Subcutaneous abdominal adipose tissue (tissue), 5 donors: ENCODE measurements at regions not wholly inside any gene's neighbourhood (a gene's known extent, or its start where the extent isn't known, plus 50 kb on each side); places are given as distances from the start of the nearest gene placed in this dataset.

Experiments
- H3K27ac ChIP-seq: one replicate; pipeline ENCODE4 v1.7.0; 2013; ENCODE audit warnings: low read depth, mild to moderate bottlenecking, inconsistent platforms, low read length, moderate library complexity
- H3K27me3 ChIP-seq, 5 donors: one replicate each; pipeline ENCODE4 v1.7.0; 2013; ENCODE audit warnings: low read length in 5 of 5, inconsistent platforms in 1 of 5; ENCODE audit not compliant: control insufficient read depth in 5 of 5, insufficient read depth in 4 of 5
- H3K36me3 ChIP-seq, 5 donors: one replicate each; pipeline ENCODE4 v1.7.0; 2013; ENCODE audit warnings: low read length in 5 of 5; ENCODE audit not compliant: control insufficient read depth in 5 of 5, insufficient read depth in 5 of 5
- H3K4me1 ChIP-seq, 5 donors: one replicate each; pipeline ENCODE4 v1.7.0; 2013; ENCODE audit warnings: low read length in 5 of 5, mild to moderate bottlenecking in 3 of 5, moderate library complexity in 1 of 5; ENCODE audit not compliant: control insufficient read depth in 5 of 5, insufficient read depth in 5 of 5
- H3K4me3 ChIP-seq, 5 donors: one replicate each; pipeline ENCODE4 v1.7.0; 2013; ENCODE audit warnings: low read length in 5 of 5, low read depth in 1 of 5
- H3K9ac ChIP-seq, 5 donors: one replicate each; pipeline ENCODE4 v1.7.0; 2013; ENCODE audit warnings: low read length in 5 of 5, mild to moderate bottlenecking in 4 of 5, moderate library complexity in 3 of 5
- H3K9me3 ChIP-seq, 5 donors: one replicate each; pipeline ENCODE4 v1.7.0; 2013; ENCODE audit warnings: low read length in 5 of 5; ENCODE audit not compliant: control insufficient read depth in 5 of 5
- donor health status: healthy.
- donor health status: healthy.
- donor health status: healthy.
- donor health status: healthy.
- donor health status: healthy.

DNA sequence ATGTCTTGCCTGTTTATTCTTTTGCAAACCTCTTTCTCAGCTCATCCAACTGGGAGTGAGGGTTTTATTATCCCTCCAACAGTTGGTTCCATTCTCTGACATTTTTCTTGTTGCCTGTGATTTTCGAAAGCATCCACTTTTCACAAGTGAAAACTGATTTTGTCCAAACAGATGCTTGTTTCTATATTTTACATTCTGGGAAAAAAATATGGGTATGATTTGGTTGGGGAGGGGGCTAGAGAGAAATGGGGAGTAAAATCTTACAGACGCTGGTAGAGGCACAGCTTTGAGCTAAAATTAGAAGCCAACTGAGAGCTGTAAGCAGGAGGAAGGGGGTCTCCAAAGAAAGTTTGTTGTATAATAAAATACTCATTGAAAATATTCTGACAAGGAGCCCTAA is 745.3 kb upstream of the CELF4 start:
- Histone ChIP-seq H3K27ac (no peak overlapping the region), H3K4me1 (no peaks in the 10 kb centered on the region), H3K9me3 (peaks cover 0 to 2% (median 0%) of the 10 kb centered on the region in 5 donors), H3K36me3 (peaks cover 0 to 3% (median 0%) of the 10 kb centered on the region in 5 donors), H3K9ac (no peak overlapping the region), H3K4me3 (no peak overlapping the region), H3K27me3 (no peaks in the 10 kb centered on the region)

- Histone ChIP-seq H3K36me3 (peaks cover 0 to 3% (median 0%) of the 10 kb centered on the region in 5 donors), H3K4me3 (no peak overlapping the region), H3K27ac (no peak overlapping the region), H3K9me3 (peaks cover 0 to 2% (median 0%) of the 10 kb centered on the region in 5 donors), H3K4me1 (no peaks in the 10 kb centered on the region), H3K9ac (no peak overlapping the region), H3K27me3 (no peaks in the 10 kb centered on the region)
Measured at GRCh38 chr18:38307914-38308313, 742.3 kb upstream of the CELF4 start.

DNA sequence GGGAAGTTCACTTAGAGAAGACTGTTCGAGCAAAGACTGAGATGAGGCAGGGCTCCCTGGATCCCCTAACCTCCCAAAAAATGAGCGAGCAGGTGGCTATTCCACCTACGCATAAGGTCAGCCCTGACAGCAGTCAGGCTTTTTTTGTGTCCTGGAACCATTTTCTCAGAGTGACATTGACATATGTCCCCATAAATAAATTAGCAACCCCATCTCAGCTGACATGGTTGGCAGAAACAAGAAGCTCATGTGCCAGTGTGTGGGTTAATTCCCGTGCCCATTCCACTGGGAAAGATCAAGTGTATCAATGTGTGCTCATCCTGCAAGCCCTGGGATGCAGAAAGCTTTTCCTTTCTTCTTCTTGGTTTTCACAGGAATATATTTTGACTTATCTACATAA is 740.4 kb upstream of the CELF4 start:
- Histone ChIP-seq H3K27ac (no peak overlapping the region), H3K36me3 (peaks cover 0 to 3% (median 0%) of the 10 kb centered on the region in 5 donors), H3K9me3 (no peaks in the 10 kb centered on the region), H3K4me3 (no peak overlapping the region), H3K27me3 (no peaks in the 10 kb centered on the region), H3K4me1 (no peaks in the 10 kb centered on the region), H3K9ac (no peak overlapping the region)

DNA sequence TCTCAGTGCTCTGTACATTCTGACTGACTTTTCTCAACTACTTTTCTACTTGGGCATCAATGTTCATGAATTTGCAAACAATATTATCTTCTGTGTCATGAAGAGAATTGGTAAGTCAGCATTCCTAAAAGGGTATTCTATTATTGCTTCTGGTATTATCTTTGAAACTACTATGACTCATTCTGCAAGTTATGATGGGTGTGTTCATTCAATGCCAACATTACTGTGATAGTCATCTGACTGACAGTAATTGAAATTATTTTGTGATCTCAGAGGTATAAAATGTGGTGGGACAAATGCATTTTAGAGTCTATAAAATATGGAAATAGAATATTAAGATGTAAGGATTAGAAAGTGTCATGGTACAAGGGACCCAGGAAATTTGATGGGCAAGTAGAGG is 736.0 kb upstream of the CELF4 start:
- no peaks in the 10 kb centered on the region for H3K27me3 ChIP-seq
- no peak overlapping the region for H3K9ac ChIP-seq
- no peaks in the 10 kb centered on the region for H3K4me1 ChIP-seq
- H3K27ac ChIP-seq = no peak overlapping the region
- no peaks in the 10 kb centered on the region for H3K36me3 ChIP-seq
- H3K9me3 ChIP-seq = peaks cover 0 to 2% (median 0%) of the 10 kb centered on the region in 5 donors
- H3K4me3 ChIP-seq = no peak overlapping the region

GRCh38 chr18:38297910-38298309 is 732.3 kb upstream of the CELF4 start:
- Histone ChIP-seq H3K27ac (no peak overlapping the region), H3K36me3 (no peaks in the 10 kb centered on the region), H3K27me3 (no peaks in the 10 kb centered on the region), H3K9ac (no peak overlapping the region), H3K4me1 (no peaks in the 10 kb centered on the region), H3K4me3 (no peak overlapping the region), H3K9me3 (peaks cover 0 to 4% (median 0%) of the 10 kb centered on the region in 5 donors)

- Histone ChIP-seq H3K9ac (no peak overlapping the region), H3K36me3 (no peaks in the 10 kb centered on the region)
Measured at GRCh38 chr18:38290229-38290628, 724.6 kb upstream of the CELF4 start.

GRCh38 chr18:38284972-38285371 is 719.4 kb upstream of the CELF4 start:
- H3K27me3 ChIP-seq = no peaks in the 10 kb centered on the region
- H3K9me3 ChIP-seq = peaks cover 0 to 3% (median 0%) of the 10 kb centered on the region in 5 donors
- no peaks in the 10 kb centered on the region for H3K36me3 ChIP-seq
- no peaks in the 10 kb centered on the region for H3K4me1 ChIP-seq
- no peak overlapping the region for H3K4me3 ChIP-seq
- no peak overlapping the region for H3K27ac ChIP-seq
- H3K9ac ChIP-seq = no peak overlapping the region

More at GRCh38 chr18:38290229-38290628, 724.6 kb upstream of the CELF4 start:
- Histone ChIP-seq H3K4me3 (no peak overlapping the region), H3K27me3 (no peaks in the 10 kb centered on the region), H3K27ac (no peak overlapping the region), H3K9me3 (no peaks in the 10 kb centered on the region), H3K4me1 (no peaks in the 10 kb centered on the region)

DNA sequence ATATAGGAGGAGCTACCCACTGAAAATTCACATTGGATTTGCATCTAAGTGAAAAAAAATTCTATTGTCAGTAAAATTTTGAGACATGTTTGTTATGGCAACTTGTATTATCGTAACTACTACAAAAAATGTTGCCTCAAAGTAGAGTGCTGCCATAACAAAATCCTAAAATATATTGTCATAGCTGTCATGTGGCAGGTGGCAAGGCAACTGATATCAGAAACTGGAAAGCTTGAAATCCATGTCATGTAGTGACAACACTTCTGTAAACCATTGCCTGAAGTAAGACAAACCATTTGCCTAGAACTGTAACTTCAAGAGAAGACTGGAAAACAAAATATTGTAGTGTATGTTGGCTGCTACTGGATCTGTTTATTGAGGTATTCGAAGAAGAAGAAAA is 697.5 kb upstream of the CELF4 start:
- no peak overlapping the region for H3K9ac ChIP-seq
- no peak overlapping the region for H3K27ac ChIP-seq
- no peaks in the 10 kb centered on the region for H3K27me3 ChIP-seq
- no peaks in the 10 kb centered on the region for H3K36me3 ChIP-seq
- no peaks in the 10 kb centered on the region for H3K9me3 ChIP-seq
- no peak overlapping the region for H3K4me3 ChIP-seq
- no peaks in the 10 kb centered on the region for H3K4me1 ChIP-seq

DNA sequence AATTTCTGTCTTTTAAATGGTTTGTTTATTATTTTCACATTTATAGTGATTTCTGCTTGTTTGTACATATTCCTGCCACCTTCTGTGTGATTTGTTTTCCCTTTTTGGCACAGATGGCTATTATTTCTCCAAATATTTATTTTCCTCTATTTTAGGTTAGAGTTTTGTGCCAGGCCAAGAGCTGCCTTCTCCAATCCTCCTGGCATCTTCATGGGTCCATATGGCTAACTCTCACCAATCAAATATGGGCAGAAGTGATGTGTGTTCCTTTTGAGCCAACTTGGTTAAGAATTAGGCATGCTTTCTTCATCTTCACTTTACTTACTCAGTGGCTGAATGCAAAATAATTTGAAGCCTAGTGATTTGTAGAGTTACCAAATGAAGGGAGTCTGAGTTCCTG is 697.1 kb upstream of the CELF4 start:
- no peak overlapping the region for H3K27ac ChIP-seq
- no peak overlapping the region for H3K4me3 ChIP-seq
- H3K27me3 ChIP-seq = no peaks in the 10 kb centered on the region
- no peaks in the 10 kb centered on the region for H3K9me3 ChIP-seq
- H3K9ac ChIP-seq = no peak overlapping the region
- no peaks in the 10 kb centered on the region for H3K36me3 ChIP-seq
- H3K4me1 ChIP-seq = no peaks in the 10 kb centered on the region

DNA sequence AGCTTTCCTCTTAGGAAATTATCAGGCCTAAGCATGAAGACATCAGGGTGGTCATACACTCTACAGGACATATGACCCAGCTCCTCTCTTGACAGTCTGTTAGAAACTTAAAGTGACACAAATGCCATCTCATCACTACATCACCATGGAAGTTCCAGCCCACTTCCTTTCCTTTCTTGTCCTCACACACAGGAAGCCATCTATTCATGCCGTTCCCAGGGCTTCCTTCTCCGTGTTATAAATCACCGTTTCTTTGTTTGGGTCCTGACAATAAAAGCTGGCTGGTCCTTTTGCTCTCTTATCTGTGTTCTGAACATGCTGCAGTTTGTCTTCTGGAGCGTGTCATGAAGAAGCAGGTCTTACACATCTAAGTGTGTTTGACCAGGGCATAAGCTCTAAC is 692.1 kb upstream of the CELF4 start:
- no peaks in the 10 kb centered on the region for H3K9me3 ChIP-seq
- H3K27ac ChIP-seq = no peak overlapping the region
- no peaks in the 10 kb centered on the region for H3K4me1 ChIP-seq
- H3K9ac ChIP-seq = no peak overlapping the region
- no peaks in the 10 kb centered on the region for H3K36me3 ChIP-seq
- no peak overlapping the region for H3K4me3 ChIP-seq
- H3K27me3 ChIP-seq = no peaks in the 10 kb centered on the region

DNA sequence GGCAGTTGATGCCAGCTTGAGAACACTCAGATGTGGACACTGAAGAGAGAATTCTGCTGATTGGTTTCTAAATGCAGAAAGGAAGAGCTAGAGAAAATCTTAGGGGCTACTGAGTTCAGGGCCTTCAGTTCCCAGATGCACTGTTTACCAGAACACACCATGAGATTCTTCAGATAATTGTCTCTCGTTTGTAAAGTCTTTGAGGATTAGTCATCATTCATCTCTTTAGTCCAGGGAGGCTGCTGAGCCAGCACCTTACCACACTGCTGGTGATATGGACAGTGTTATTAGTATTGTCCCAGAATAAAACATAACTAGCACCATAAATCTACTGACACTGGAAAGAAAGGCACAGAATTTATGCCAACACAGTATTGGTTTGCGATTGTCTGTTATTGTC is 690.8 kb upstream of the CELF4 start:
- H3K9me3 ChIP-seq = no peaks in the 10 kb centered on the region
- no peak overlapping the region for H3K27ac ChIP-seq
- H3K27me3 ChIP-seq = no peaks in the 10 kb centered on the region
- H3K9ac ChIP-seq = no peak overlapping the region
- H3K36me3 ChIP-seq = no peaks in the 10 kb centered on the region
- H3K4me1 ChIP-seq = no peaks in the 10 kb centered on the region
- H3K4me3 ChIP-seq = no peak overlapping the region
